Loucy (cell line): ENCODE measurements at regions not wholly inside any gene's neighbourhood (a gene's known extent, or its start where the extent isn't known, plus 50 kb on each side); places are given as distances from the start of the nearest gene placed in this dataset.

Experiments used
- CTCF ChIP-seq: fragments of 200-600 bp; sonication (generic); conservative IDR thresholded peaks from 2 replicates; pipeline ENCODE4 v1.5.1; 2014; ENCODE audit warnings: mild to moderate bottlenecking, antibody characterized with exemption, low read length
- EZH2phosphoT487 ChIP-seq: fragments of 200-600 bp; IDR thresholded peaks from 2 replicates; pipeline ENCODE4 v1.6.1; 2018; ENCODE audit warnings: antibody characterized with exemption, mild to moderate bottlenecking, moderate library complexity, borderline replicate concordance

- peak; percentile 90 for TF ChIP-seq CTCF
- no peak for TF ChIP-seq EZH2phosphoT487
Measured at GRCh38 chr4:154018659-154019058, 229.8 kb upstream of the SFRP2 start.
